AG04449 (cell line): ENCODE measurements at regions not wholly inside any gene's neighbourhood (a gene's known extent, or its start where the extent isn't known, plus 50 kb on each side); places are given as distances from the start of the nearest gene placed in this dataset.
"Not testable (repeated sequence)": the region's sequence is repeated elsewhere in the genome, so short reads cannot be mapped to it uniquely, and the experiment has no call there.

Experiments used
- CTCF ChIA-PET: fragments of 350-600 bp; formaldehyde crosslinking; extraction: SDS; loops from one replicate; lab custom pipeline; 2021; ENCODE audit warnings: antibody characterized with exemption; lab: Yijun Ruan, JAX
- POLR2A ChIA-PET: fragments of 400-600, 350-600 bp; formaldehyde crosslinking; extraction: SDS; loops from one replicate; lab custom pipeline; 2020; ENCODE audit warnings: antibody characterized with exemption, inconsistent platforms; lab: Yijun Ruan, JAX
- DNase-seq: peaks from one replicate; pipeline ENCODE4 v3.0.0-alpha.2; 2010; ENCODE audit warnings: low read depth, low spot score
- H3K4me3 ChIP-seq: 2 replicates; pipeline ENCODE4 v1.5.1; 2011; ENCODE audit warnings: low read depth, mild to moderate bottlenecking, control low read depth, low read length
- CTCF ChIP-seq: IDR thresholded peaks from one replicate; pipeline ENCODE4 v1.5.1; 2011; ENCODE audit warnings: mild to moderate bottlenecking, moderate library complexity, low read length, control low read depth, inconsistent platforms; ENCODE audit not compliant: insufficient read depth; ENCODE audit errors: missing control alignments

GRCh38 chr10:64041185-64041988, 520.2 kb downstream of the REEP3 start:
- peak; percentile 24 for DNase-seq
- peak overlapping the region; percentile 47 for H3K4me3 ChIP-seq
- peak; percentile 95 for TF ChIP-seq CTCF
- POLR2A ChIA-PET = no interaction called here
- CTCF ChIA-PET = interaction anchor here (0.5 to 3.4 kb wide), 17 partner anchors 8 to 466 kb away, joined by 3 to 23 read pairs (median 4); no protein-coding TSS in a partner anchor

GRCh38 chr10:64041989-64042490, 520.8 kb downstream of the REEP3 start:
- TF ChIP-seq CTCF = no peak
- DNase-seq = no peak
- no peak overlapping the region for H3K4me3 ChIP-seq
- CTCF ChIA-PET = interaction anchor here (0.6 to 3.4 kb wide), 13 partner anchors 9 to 465 kb away, joined by 3 to 23 read pairs (median 4); no protein-coding TSS in a partner anchor
- POLR2A ChIA-PET = no interaction called here

- CTCF ChIA-PET = interaction anchor here (1.2 kb wide), 1 partner anchor 13 kb away, joined by 3 read pairs; no protein-coding TSS in a partner anchor
- no peak for DNase-seq
- no peak for TF ChIP-seq CTCF
- H3K4me3 ChIP-seq = no peak overlapping the region
- POLR2A ChIA-PET = no interaction called here
These were observed 522.9 kb downstream of the REEP3 start for GRCh38 chr10:64044098-64044497.

- POLR2A ChIA-PET, DNase-seq, CTCF ChIA-PET, H3K4me3 ChIP-seq: not testable (repeated sequence)
These were observed 523.9 kb downstream of the REEP3 start for GRCh38 chr10:64044957-64045632.

- TF ChIP-seq CTCF = no peak
- no peak for DNase-seq
- POLR2A ChIA-PET = no interaction called here
- CTCF ChIA-PET = interaction anchor here (1.8 kb wide), 1 partner anchor 14 kb away, joined by 5 read pairs; no protein-coding TSS in a partner anchor
- H3K4me3 ChIP-seq = no peak overlapping the region
These were observed 533.2 kb downstream of the REEP3 start for GRCh38 chr10:64054392-64054791.

- no peak overlapping the region for H3K4me3 ChIP-seq
- no peak for TF ChIP-seq CTCF
- CTCF ChIA-PET = no interaction called here
- POLR2A ChIA-PET = no interaction called here
- DNase-seq = no peak
These were observed 538.7 kb downstream of the REEP3 start for GRCh38 chr10:64059884-64060283.
